HCT116 (cell line): ENCODE measurements at regions not wholly inside any gene's neighbourhood (a gene's known extent, or its start where the extent isn't known, plus 50 kb on each side); places are given as distances from the start of the nearest gene placed in this dataset.

Experiments
- ATAC-seq: fragments of 200-7000 bp; cut with Tn5 transposase; 2 replicates; pipeline ENCODE4 v1.9.1; 2020; ENCODE audit warnings: mild to moderate bottlenecking, moderate library complexity
- BruUV-seq: library from RNA; stranded (reverse); fragments of 400-500 nt; replicated peaks from 2 replicates; lab custom pipeline; 2021; lab: Mats Ljungman, UMichigan
- CTCF ChIA-PET: fragments of 300-600 bp; sonication (Branson Sonifier 250); formaldehyde crosslinking; loops from one replicate; lab custom pipeline; 2021; ENCODE audit warnings: antibody characterized with exemption; lab: Charles Lee
- POLR2A ChIA-PET: fragments of 300-600, 350-600 bp; sonication (Branson Sonifier 250); formaldehyde crosslinking; loops from one replicate; lab custom pipeline; 2021; ENCODE audit warnings: antibody characterized with exemption; lab: Charles Lee
- RAD21 ChIA-PET, 2 experiments: fragments of 300-600 bp; sonication (Branson Sonifier 250); formaldehyde crosslinking; loops; one replicate each; lab custom pipeline; 2023; ENCODE audit warnings: low total read pairs in 2 of 2; ENCODE audit not compliant: uncharacterized antibody in 2 of 2, unreplicated experiment in 2 of 2, low non-redundant PET in 1 of 2; lab: Charles Lee
- DNase-seq: peaks from one replicate; pipeline ENCODE4 v3.0.0-alpha.2; 2010; ENCODE audit warnings: low read depth, low spot score
- H2AFZ ChIP-seq: fragments of 200-600 bp; shearing (Covaris generic), sonication (generic); 2 replicates; pipeline ENCODE4 v1.6.1; 2017; ENCODE audit warnings: low read depth, mixed run types, mixed read lengths, antibody characterized with exemption, low read length; ENCODE audit not compliant: poor library complexity, severe bottlenecking
- H3K27ac ChIP-seq: 2 replicates; pipeline ENCODE4 v1.5.1; 2012; ENCODE audit warnings: low read depth, low read length
- H3K27me3 ChIP-seq: fragments of 200-600 bp; sonication (generic); 2 replicates; pipeline ENCODE4 v1.6.1; 2016; ENCODE audit warnings: mixed run types, low read length, mixed read lengths; ENCODE audit not compliant: insufficient read depth
- H3K36me3 ChIP-seq, 2 experiments: fragments of 200-500 bp in 1 of 2; fragments of 200-600 bp in 1 of 2; sonication (Bioruptor generic) in 1 of 2; sonication (generic) in 1 of 2; 2 replicates each; pipeline versions ENCODE4 v1.5.1 to v1.6.1; 2014 to 2016; ENCODE audit warnings: low read length in 2 of 2, inconsistent platforms in 1 of 2, mixed read lengths in 1 of 2, mixed run types in 1 of 2; ENCODE audit not compliant: insufficient read depth in 2 of 2, control insufficient read depth in 1 of 2
- H3K4me1 ChIP-seq, 2 experiments: fragments of 200-600 bp in 1 of 2; sonication (generic) in 1 of 2; 2 replicates each; pipeline versions ENCODE4 v1.5.1 to v1.6.1; 2012 to 2017; ENCODE audit warnings: low read length in 2 of 2, inconsistent platforms in 1 of 2, mild to moderate bottlenecking in 1 of 2, mixed read lengths in 1 of 2, mixed run types in 1 of 2, moderate library complexity in 1 of 2; ENCODE audit not compliant: insufficient read depth in 2 of 2, control insufficient read depth in 1 of 2
- H3K4me2 ChIP-seq: fragments of 200-600 bp; sonication (generic); 2 replicates; pipeline ENCODE4 v1.6.1; 2017; ENCODE audit warnings: mixed run types, low read length, mixed read lengths
- H3K4me3 ChIP-seq, 2 experiments: fragments of 200-600 bp in 1 of 2; sonication (generic) in 1 of 2; replicated peaks in 1 of 2; 2 replicates each; pipeline ENCODE4 v1.5.1; 2011 to 2016; ENCODE audit warnings: low read length in 2 of 2, control low read depth in 1 of 2, low read depth in 1 of 2, mild to moderate bottlenecking in 1 of 2, mixed read lengths in 1 of 2, mixed run types in 1 of 2
- H3K79me2 ChIP-seq: fragments of 200-600 bp; sonication (generic); 2 replicates; pipeline ENCODE4 v1.6.1; 2017; ENCODE audit warnings: mild to moderate bottlenecking, mixed run types, low read length, moderate library complexity, mixed read lengths; ENCODE audit not compliant: insufficient read depth
- H3K9ac ChIP-seq: fragments of 200-600 bp; sonication (generic); 2 replicates; pipeline ENCODE4 v1.6.1; 2016; ENCODE audit warnings: low read length, mixed read lengths
- H3K9me2 ChIP-seq: fragments of 200-600 bp; sonication (generic), shearing (Covaris generic); 2 replicates; pipeline ENCODE4 v1.6.1; 2017; ENCODE audit warnings: mixed run types, mild to moderate bottlenecking, moderate library complexity; ENCODE audit not compliant: insufficient read depth
- H3K9me3 ChIP-seq, 2 experiments: fragments of 200-500 bp in 1 of 2; fragments of 200-600 bp in 1 of 2; sonication (Bioruptor generic) in 1 of 2; sonication (generic) in 1 of 2; 2 replicates each; pipeline ENCODE4 v1.6.1; 2014 to 2017; ENCODE audit warnings: low read length in 2 of 2, mixed read lengths in 2 of 2, inconsistent platforms in 1 of 2, low read depth in 1 of 2, mild to moderate bottlenecking in 1 of 2, mixed run types in 1 of 2, moderate library complexity in 1 of 2; ENCODE audit not compliant: control insufficient read depth in 1 of 2, insufficient read depth in 1 of 2
- H4K20me1 ChIP-seq: fragments of 200-600 bp; sonication (generic), shearing (Covaris generic); 2 replicates; pipeline ENCODE4 v1.6.1; 2017; ENCODE audit warnings: mixed run types, mild to moderate bottlenecking, moderate library complexity; ENCODE audit not compliant: insufficient read depth
- ATF3 ChIP-seq: IDR thresholded peaks from 2 replicates; pipeline ENCODE4 v1.6.1; 2012
- CBX3 ChIP-seq: IDR thresholded peaks from 2 replicates; pipeline ENCODE4 v1.6.1; 2012; ENCODE audit warnings: low read depth
- CTCF ChIP-seq, 3 experiments: fragments of 200-600 bp in 1 of 3; sonication (generic) in 1 of 3; IDR thresholded peaks in 2 of 3; conservative IDR thresholded peaks in 1 of 3; 2 replicates each; pipeline ENCODE4 v1.5.1; 2012 to 2017; ENCODE audit warnings: low read depth in 2 of 3, low read length in 2 of 3, antibody characterized with exemption in 1 of 3, borderline replicate concordance in 1 of 3, control low read depth in 1 of 3, mild to moderate bottlenecking in 1 of 3, mixed read lengths in 1 of 3, mixed run types in 1 of 3, moderate library complexity in 1 of 3; ENCODE audit not compliant: insufficient read depth in 1 of 3
- EGR1 ChIP-seq: IDR thresholded peaks from 2 replicates; pipeline ENCODE4 v1.6.1; 2012; ENCODE audit warnings: low read depth
- EZH2 ChIP-seq: fragments of 200-600 bp; sonication (generic); IDR thresholded peaks from 2 replicates; pipeline ENCODE4 v1.6.1; 2017; ENCODE audit warnings: antibody characterized with exemption, mixed run types
- FOSL1 ChIP-seq: IDR thresholded peaks from 2 replicates; pipeline ENCODE4 v1.6.1; 2012; ENCODE audit warnings: low read depth
- JUND ChIP-seq: IDR thresholded peaks from 2 replicates; pipeline ENCODE4 v1.6.1; 2012
- MAX ChIP-seq: IDR thresholded peaks from 2 replicates; pipeline ENCODE4 v1.6.1; 2012
- POLR2A ChIP-seq: IDR thresholded peaks from 2 replicates; pipeline ENCODE4 v1.7.0; 2011; ENCODE audit warnings: borderline replicate concordance; ENCODE audit not compliant: insufficient read depth, insufficient read length; ENCODE audit errors: extremely low read depth
- REST ChIP-seq: IDR thresholded peaks from 2 replicates; pipeline ENCODE4 v1.6.1; 2012; ENCODE audit warnings: low read depth
- SIN3A ChIP-seq: IDR thresholded peaks from 2 replicates; pipeline ENCODE4 v1.6.1; 2012; ENCODE audit warnings: low read depth
- SP1 ChIP-seq: IDR thresholded peaks from 2 replicates; pipeline ENCODE4 v1.6.1; 2012; ENCODE audit warnings: low read depth
- YY1 ChIP-seq: IDR thresholded peaks from 2 replicates; pipeline ENCODE4 v1.6.1; 2011; ENCODE audit warnings: low read length, low read depth, moderate library complexity, mild to moderate bottlenecking; ENCODE audit not compliant: insufficient replicate concordance; ENCODE audit errors: extremely low read depth
- ZFX ChIP-seq: fragments of 450-650 bp; IDR thresholded peaks from 2 replicates; pipeline ENCODE4 v1.6.1; 2017
- intact Hi-C: fragments of 100-400 bp; cut with micrococcal nuclease; formaldehyde crosslinking; loops from 2 replicates; pipeline ENCODE4 v1.10.0; 2022

GRCh38 chr10:21238717-21239116 is 286.8 kb downstream of the SKIDA1 start:
- no peak overlapping the region for H3K27ac ChIP-seq
- CTCF ChIA-PET = no interaction called here
- H3K79me2 ChIP-seq = no peaks in the 10 kb centered on the region
- ATAC-seq (no peak), DNase-seq (no peak)
- no peak for TF ChIP-seq POLR2A
- TF ChIP-seq ZFX = no peak
- no peak for TF ChIP-seq ATF3
- no peak for TF ChIP-seq EZH2
- no peak for TF ChIP-seq CBX3
- no peak for TF ChIP-seq CTCF (IDR thresholded peaks at IDR 0.05 in 2 of 3, conservative IDR thresholded peaks at IDR 0.05 in 1 of 3; ENCODE audit: borderline replicate concordance in 1 of 3, insufficient read depth in 1 of 3, low read depth in 2 of 3, low read length in 2 of 3)
- TF ChIP-seq YY1 = no peak
- no peaks in the 10 kb centered on the region for H4K20me1 ChIP-seq
- H3K4me3 ChIP-seq = no peak overlapping the region
- H2AFZ ChIP-seq = no peak overlapping the region
- POLR2A ChIA-PET = no interaction called here
- H3K9ac ChIP-seq = no peak overlapping the region
- no TSS peak for BruUV-seq
- H3K27me3 ChIP-seq = no peaks in the 10 kb centered on the region
- H3K9me3 ChIP-seq = no peaks in the 10 kb centered on the region
- H3K36me3 ChIP-seq = no peaks in the 10 kb centered on the region
- RAD21 ChIA-PET = interaction anchor here in 1 of 2 experiments (0.7 kb wide), 1 partner anchor 30 kb away, joined by 3 read pairs; no protein-coding TSS in a partner anchor
- peaks cover 7 to 13% of the 10 kb centered on the region in 2 experiments; a peak in 3 of 4 replicates for H3K4me1 ChIP-seq
- H3K9me2 ChIP-seq = no peaks in the 10 kb centered on the region
- intact Hi-C loops = no loop called here
- H3K4me2 ChIP-seq = no peak overlapping the region

GRCh38 chr10:21238044-21238443 is 287.4 kb downstream of the SKIDA1 start:
- POLR2A ChIA-PET = no interaction called here
- no peak overlapping the region for H3K27ac ChIP-seq
- intact Hi-C loops = no loop called here

More at GRCh38 chr10:21238044-21238443, 287.4 kb downstream of the SKIDA1 start:
- ChIA-PET RAD21 (interaction anchor here in 1 of 2 experiments (0.7 kb wide), 1 partner anchor 31 kb away, joined by 3 read pairs; no protein-coding TSS in a partner anchor), CTCF (no interaction called here)
- H3K9ac ChIP-seq = no peak overlapping the region
- no peaks in the 10 kb centered on the region for H3K9me2 ChIP-seq
- peak; percentile 1 for DNase-seq
- no TSS peak for BruUV-seq
- H3K4me3 ChIP-seq = no peak overlapping the region
- H3K79me2 ChIP-seq = no peaks in the 10 kb centered on the region
- no peaks in the 10 kb centered on the region for H3K36me3 ChIP-seq
- no peaks in the 10 kb centered on the region for H4K20me1 ChIP-seq
- TF ChIP-seq JUND (peak; percentile 69), SIN3A (no peak), SP1 (peak; percentile 68), FOSL1 (peak; percentile 62; the same call in 1 of the 2 replicates), REST (no peak), EGR1 (no peak), CBX3 (peak; percentile 5; the same call in 1 of the 2 replicates), MAX (0 out of 2 replicates have a peak, but pooled peaks have one; percentile 36)
- ATAC-seq = no peak
- H3K4me1 ChIP-seq = peaks cover 7 to 13% of the 10 kb centered on the region in 2 experiments; a peak in 3 of 4 replicates
- no peak overlapping the region for H2AFZ ChIP-seq
- no peaks in the 10 kb centered on the region for H3K27me3 ChIP-seq
- no peak overlapping the region for H3K4me2 ChIP-seq
- H3K9me3 ChIP-seq = no peaks in the 10 kb centered on the region
